ENCODE measurements at regions not wholly inside any gene's neighbourhood (a gene's known extent, or its start where the extent isn't known, plus 50 kb on each side); places are given as distances from the start of the nearest gene placed in this dataset.

DNA sequence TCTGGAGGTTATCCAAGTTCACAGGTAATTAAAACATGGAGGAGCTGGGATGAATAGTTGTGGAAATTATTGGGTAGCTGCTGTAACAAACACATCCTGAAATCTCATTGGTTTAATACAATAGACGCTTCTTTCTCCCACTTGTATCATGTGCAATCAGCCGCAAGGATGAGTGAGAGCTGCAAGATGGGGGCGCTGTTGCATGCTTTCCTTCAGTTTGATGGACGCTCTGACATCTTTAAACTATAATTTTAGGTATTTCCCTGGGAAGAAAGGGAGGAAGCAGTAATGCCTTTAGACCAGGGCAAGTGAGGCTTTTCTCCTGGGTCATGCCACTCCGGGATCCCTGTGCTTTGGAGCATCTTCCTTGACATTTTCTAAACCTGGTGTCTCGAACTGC, 178.7 kb downstream of the PAWR start:
- TF ChIP-seq POLR2A (IDR thresholded peaks at IDR 0.05) = no peak
- TF ChIP-seq, protein P1, sequence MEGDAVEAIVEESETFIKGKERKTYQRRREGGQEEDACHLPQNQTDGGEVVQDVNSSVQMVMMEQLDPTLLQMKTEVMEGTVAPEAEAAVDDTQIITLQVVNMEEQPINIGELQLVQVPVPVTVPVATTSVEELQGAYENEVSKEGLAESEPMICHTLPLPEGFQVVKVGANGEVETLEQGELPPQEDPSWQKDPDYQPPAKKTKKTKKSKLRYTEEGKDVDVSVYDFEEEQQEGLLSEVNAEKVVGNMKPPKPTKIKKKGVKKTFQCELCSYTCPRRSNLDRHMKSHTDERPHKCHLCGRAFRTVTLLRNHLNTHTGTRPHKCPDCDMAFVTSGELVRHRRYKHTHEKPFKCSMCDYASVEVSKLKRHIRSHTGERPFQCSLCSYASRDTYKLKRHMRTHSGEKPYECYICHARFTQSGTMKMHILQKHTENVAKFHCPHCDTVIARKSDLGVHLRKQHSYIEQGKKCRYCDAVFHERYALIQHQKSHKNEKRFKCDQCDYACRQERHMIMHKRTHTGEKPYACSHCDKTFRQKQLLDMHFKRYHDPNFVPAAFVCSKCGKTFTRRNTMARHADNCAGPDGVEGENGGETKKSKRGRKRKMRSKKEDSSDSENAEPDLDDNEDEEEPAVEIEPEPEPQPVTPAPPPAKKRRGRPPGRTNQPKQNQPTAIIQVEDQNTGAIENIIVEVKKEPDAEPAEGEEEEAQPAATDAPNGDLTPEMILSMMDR (IDR thresholded peaks at IDR 0.05) = no peak
- 80% methylated on average over 4 of the region's 6 CpGs for WGBS (ENCODE audit: insufficient coverage, low coverage, low lambda C conversion rate, missing lambda C conversion rate)
- H3K27me3 ChIP-seq = no peaks in the 10 kb centered on the region
- no peaks in the 10 kb centered on the region for H3K4me1 ChIP-seq
- DNase-seq = no peak
- H3K27ac ChIP-seq = no peak overlapping the region
- H3K9me3 ChIP-seq = no peaks in the 10 kb centered on the region
- H3K36me3 ChIP-seq = no peaks in the 10 kb centered on the region
- no peak overlapping the region for H3K4me3 ChIP-seq
- intact Hi-C loops (cut with DNase I) = no loop called here
- no peak for ATAC-seq

DNA sequence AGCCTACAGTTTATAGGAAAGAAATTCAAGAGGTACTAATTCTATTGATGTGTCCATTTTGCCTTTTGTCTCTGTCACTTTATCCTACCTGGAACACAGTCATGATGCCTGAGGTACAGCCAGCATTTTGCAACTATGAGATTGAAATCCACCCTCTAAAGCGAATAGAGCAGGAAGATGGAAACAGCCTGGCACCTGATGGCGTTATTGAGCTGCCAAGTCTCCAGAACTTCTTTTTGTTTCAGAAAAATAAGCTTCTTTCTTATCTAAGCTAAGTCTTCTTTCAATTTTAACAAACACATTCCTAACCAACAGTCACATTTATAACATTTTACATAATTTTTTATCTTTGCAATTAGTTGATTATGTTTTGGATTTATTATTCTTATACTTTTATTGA, 182.1 kb downstream of the PAWR start:
- no peak overlapping the region for H3K4me3 ChIP-seq
- DNase-seq (no peak), ATAC-seq (no peak)
- H3K27ac ChIP-seq = no peak overlapping the region
- intact Hi-C loops (cut with DNase I) = no loop called here
- WGBS (ENCODE audit: insufficient coverage, low coverage, low lambda C conversion rate, missing lambda C conversion rate) = 85% methylated on average over 2 of the region's 2 CpGs
- TF ChIP-seq POLR2A (IDR thresholded peaks at IDR 0.05) = no peak
- TF ChIP-seq, protein P1 (IDR thresholded peaks at IDR 0.05) = no peak
- no peaks in the 10 kb centered on the region for H3K27me3 ChIP-seq
- H3K4me1 ChIP-seq = no peaks in the 10 kb centered on the region
- H3K9me3 ChIP-seq = no peaks in the 10 kb centered on the region
- H3K36me3 ChIP-seq = no peaks in the 10 kb centered on the region
